HFFc6 (cell line): ENCODE measurements at regions not wholly inside any gene's neighbourhood (a gene's known extent, or its start where the extent isn't known, plus 50 kb on each side); places are given as distances from the start of the nearest gene placed in this dataset.

ENCODE experiments used
- DNase-seq: peaks from one replicate; pipeline ENCODE4 v3.0.0-alpha.2; 2018
- H3K27ac Mint-ChIP-seq: 2 replicates; pipeline ENCODE4 v1.8.0; 2020; ENCODE audit warnings: mild to moderate bottlenecking, mixed read lengths
- H3K27me3 Mint-ChIP-seq: 2 replicates; pipeline ENCODE4 v1.8.0; 2021; ENCODE audit warnings: mild to moderate bottlenecking, moderate library complexity, mixed read lengths; ENCODE audit not compliant: insufficient read depth
- H3K36me3 Mint-ChIP-seq: 2 replicates; pipeline ENCODE4 v1.8.0; 2021; ENCODE audit warnings: low read depth, mixed read lengths
- H3K4me1 Mint-ChIP-seq: 2 replicates; pipeline ENCODE4 v1.8.0; 2020; ENCODE audit warnings: low read depth, mixed read lengths
- H3K4me3 Mint-ChIP-seq: 2 replicates; pipeline ENCODE4 v1.8.0; 2020; ENCODE audit warnings: mild to moderate bottlenecking, moderate library complexity, mixed read lengths
- H3K9me3 Mint-ChIP-seq: 2 replicates; pipeline ENCODE4 v1.8.0; 2020; ENCODE audit warnings: mild to moderate bottlenecking, mixed read lengths
- TF ChIP-seq, protein P1 (sequence below): fragments of 200-600 bp; sonication (generic); IDR thresholded peaks from 2 replicates; pipeline ENCODE4 v1.5.0; 2021; ENCODE audit warnings: antibody characterized with exemption, mild to moderate bottlenecking

DNA sequence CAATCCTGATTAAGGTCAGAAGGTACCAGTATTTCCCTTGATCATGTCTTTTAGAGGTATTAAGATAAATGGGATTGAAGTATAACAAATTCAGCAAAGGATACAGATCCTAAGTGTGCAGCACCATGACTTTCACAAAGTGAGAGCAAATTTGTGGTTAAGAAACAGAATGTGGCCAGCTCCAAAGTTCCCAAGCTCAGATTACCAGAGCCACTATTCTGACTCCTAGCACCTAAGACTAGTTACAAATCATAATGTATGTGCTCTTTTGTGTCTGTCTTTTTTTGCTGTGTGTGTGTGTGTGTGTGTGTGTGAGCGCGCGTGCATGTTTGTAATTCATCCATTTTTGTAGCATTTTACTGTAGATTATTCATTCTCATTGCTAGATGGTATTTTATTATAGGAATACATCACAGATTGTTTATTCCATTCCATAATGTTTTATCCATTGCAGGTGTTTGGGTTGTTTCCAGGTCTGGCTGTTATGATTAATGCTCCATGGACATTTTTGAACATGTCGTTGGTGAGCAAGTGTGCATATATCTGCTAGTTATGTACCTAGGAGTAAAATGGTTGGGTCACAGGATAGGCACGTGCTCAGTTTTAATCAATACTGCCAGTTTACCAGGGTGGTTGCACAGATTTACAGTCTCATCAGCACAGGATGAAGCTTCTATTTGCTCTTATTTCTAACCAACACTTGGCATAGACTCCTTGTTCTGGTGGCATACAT, 314.0 kb upstream of the JAG1 start:
- Mint-ChIP-seq H3K9me3 (no peaks in the 10 kb centered on the region), H3K27me3 (no peaks in the 10 kb centered on the region; the same call in none of the 2 replicates), H3K36me3 (no peaks in the 10 kb centered on the region), H3K4me3 (no peak overlapping the region), H3K4me1 (peaks cover 2% of the 10 kb centered on the region; the same call in 1 of the 2 replicates), H3K27ac (no peak overlapping the region)
- DNase-seq: no peak
- TF ChIP-seq, protein P1, sequence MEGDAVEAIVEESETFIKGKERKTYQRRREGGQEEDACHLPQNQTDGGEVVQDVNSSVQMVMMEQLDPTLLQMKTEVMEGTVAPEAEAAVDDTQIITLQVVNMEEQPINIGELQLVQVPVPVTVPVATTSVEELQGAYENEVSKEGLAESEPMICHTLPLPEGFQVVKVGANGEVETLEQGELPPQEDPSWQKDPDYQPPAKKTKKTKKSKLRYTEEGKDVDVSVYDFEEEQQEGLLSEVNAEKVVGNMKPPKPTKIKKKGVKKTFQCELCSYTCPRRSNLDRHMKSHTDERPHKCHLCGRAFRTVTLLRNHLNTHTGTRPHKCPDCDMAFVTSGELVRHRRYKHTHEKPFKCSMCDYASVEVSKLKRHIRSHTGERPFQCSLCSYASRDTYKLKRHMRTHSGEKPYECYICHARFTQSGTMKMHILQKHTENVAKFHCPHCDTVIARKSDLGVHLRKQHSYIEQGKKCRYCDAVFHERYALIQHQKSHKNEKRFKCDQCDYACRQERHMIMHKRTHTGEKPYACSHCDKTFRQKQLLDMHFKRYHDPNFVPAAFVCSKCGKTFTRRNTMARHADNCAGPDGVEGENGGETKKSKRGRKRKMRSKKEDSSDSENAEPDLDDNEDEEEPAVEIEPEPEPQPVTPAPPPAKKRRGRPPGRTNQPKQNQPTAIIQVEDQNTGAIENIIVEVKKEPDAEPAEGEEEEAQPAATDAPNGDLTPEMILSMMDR: no peak

GRCh38 chr20:10990625-10991382, 317.0 kb upstream of the JAG1 start:
- Mint-ChIP-seq H3K9me3 (no peaks in the 10 kb centered on the region), H3K27me3 (no peaks in the 10 kb centered on the region; the same call in 1 of the 2 replicates), H3K27ac (no peak overlapping the region), H3K36me3 (no peaks in the 10 kb centered on the region), H3K4me1 (no peaks in the 10 kb centered on the region), H3K4me3 (no peak overlapping the region)
- no peak for DNase-seq
- TF ChIP-seq, protein P1: no peak

DNA sequence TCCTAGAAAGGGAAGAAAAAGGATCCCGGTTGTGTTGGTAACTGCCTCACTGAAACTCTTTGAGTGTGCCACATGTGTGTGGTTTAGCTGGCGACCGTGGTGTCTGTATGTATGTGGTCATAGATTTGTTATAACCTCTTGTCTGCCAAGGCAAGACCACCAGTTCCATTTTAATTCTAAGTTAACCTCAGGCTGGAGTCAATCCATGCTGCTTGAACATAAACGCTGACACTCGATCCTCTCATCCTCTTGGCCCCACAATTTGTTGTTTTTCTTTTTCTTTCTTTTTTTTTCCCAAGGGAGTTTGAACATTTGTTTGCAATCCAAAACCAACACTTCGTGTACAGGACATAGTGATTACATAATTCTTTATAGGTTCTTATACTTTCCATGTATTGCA, 318.9 kb upstream of the JAG1 start:
- Mint-ChIP-seq H3K4me1 (no peaks in the 10 kb centered on the region), H3K27me3 (no peaks in the 10 kb centered on the region; the same call in 1 of the 2 replicates), H3K4me3 (no peak overlapping the region), H3K27ac (no peak overlapping the region), H3K9me3 (no peaks in the 10 kb centered on the region), H3K36me3 (no peaks in the 10 kb centered on the region)
- TF ChIP-seq, protein P1: no peak
- DNase-seq: no peak

- no peaks in the 10 kb centered on the region for H3K4me1 Mint-ChIP-seq
- DNase-seq: no peak
- TF ChIP-seq, protein P1: no peak
- H3K36me3 Mint-ChIP-seq: no peaks in the 10 kb centered on the region
- no peaks in the 10 kb centered on the region; the same call in 1 of the 2 replicates for H3K27me3 Mint-ChIP-seq
- H3K4me3 Mint-ChIP-seq: no peak overlapping the region
- no peak overlapping the region for H3K27ac Mint-ChIP-seq
- no peaks in the 10 kb centered on the region for H3K9me3 Mint-ChIP-seq
These were observed 321.3 kb upstream of the JAG1 start for GRCh38 chr20:10994991-10995700.

- Mint-ChIP-seq H3K27ac (no peak overlapping the region), H3K4me3 (no peak overlapping the region), H3K27me3 (no peaks in the 10 kb centered on the region; the same call in 1 of the 2 replicates), H3K4me1 (peaks cover 15% of the 10 kb centered on the region), H3K36me3 (no peaks in the 10 kb centered on the region), H3K9me3 (no peaks in the 10 kb centered on the region)
- DNase-seq: no peak
- TF ChIP-seq, protein P1: no peak
These were observed 324.7 kb upstream of the JAG1 start for GRCh38 chr20:10998476-10998875.
